ENCODE measurements at regions not wholly inside any gene's neighbourhood (a gene's known extent, or its start where the extent isn't known, plus 50 kb on each side); places are given as distances from the start of the nearest gene placed in this dataset.

DNA sequence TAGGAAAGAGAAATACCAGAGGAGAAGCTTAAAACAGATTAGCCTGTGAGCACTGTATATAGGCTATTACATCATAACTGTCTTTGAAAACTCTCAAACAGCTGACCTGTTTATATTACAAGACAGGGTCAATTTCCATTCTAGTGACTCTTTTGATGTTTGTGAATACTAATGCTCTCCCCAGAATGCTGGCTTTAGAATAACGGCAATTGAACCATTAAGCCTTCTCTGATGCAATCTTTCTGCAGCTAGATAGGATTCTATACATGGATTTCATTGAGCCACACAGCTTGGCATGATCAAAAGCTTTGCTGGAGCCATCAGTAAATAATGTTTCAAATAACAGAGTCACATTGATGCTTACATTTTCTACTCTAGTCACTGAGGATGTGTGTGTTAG, 122.7 kb upstream of the FAT3 start:
- TF ChIP-seq CTCF (IDR thresholded peaks at IDR 0.05 in 4 of 5, conservative IDR thresholded peaks at IDR 0.05 in 1 of 5) (no peak), POLR2A (IDR thresholded peaks at IDR 0.05) (no peak)
